K562 (cell line): ENCODE measurements at regions not wholly inside any gene's neighbourhood (a gene's known extent, or its start where the extent isn't known, plus 50 kb on each side); places are given as distances from the start of the nearest gene placed in this dataset.

Experiments
- CHD2 ChIP-seq: IDR thresholded peaks from 2 replicates; pipeline ENCODE4 v1.6.1; 2011; ENCODE audit warnings: low read depth, low read length
- MXI1 ChIP-seq: IDR thresholded peaks from 2 replicates; pipeline ENCODE4 v1.6.1; 2011; ENCODE audit warnings: low read depth, mild to moderate bottlenecking, improper control_type of control experiment, low read length
- POLR2A ChIP-seq: fragments of 450-650 bp; conservative IDR thresholded peaks from 2 replicates; pipeline ENCODE4 v1.6.1; 2016
- PPARD ChIP-seq: fragments of 250-450 bp; sonication (Bioruptor Pico); IDR thresholded peaks from 2 replicates; pipeline ENCODE4 v1.8.0; 2022; ENCODE audit warnings: inconsistent platforms, mild to moderate bottlenecking, moderate library complexity
- RBBP5 ChIP-seq: fragments of 200-600 bp; sonication (generic); IDR thresholded peaks from 2 replicates; pipeline ENCODE4 v1.6.1; 2012; ENCODE audit warnings: borderline replicate concordance, mild to moderate bottlenecking, low read length, control low read depth, inconsistent platforms; ENCODE audit not compliant: insufficient read depth, poor library complexity, severe bottlenecking
- ZNF23 ChIP-seq: fragments of 250-450 bp; sonication (Bioruptor Pico); IDR thresholded peaks from 2 replicates; pipeline ENCODE4 v1.4.0; 2020; ENCODE audit warnings: mild to moderate bottlenecking
- ZNF589 ChIP-seq: fragments of 200-800 bp; sonication (Bioruptor generic); IDR thresholded peaks from 2 replicates; pipeline ENCODE4 v1.6.1; 2016; ENCODE audit warnings: low read depth, missing genetic modification characterization, missing compliant biosample characterization
- TF ChIP-seq, protein P1 (sequence below), 3 experiments: IDR thresholded peaks in 2 of 3; conservative IDR thresholded peaks in 1 of 3; 2 replicates each; pipeline ENCODE4 v1.5.1; 2011 to 2012; ENCODE audit warnings: low read length in 3 of 3, mild to moderate bottlenecking in 3 of 3, control low read depth in 2 of 3, improper control_type of control experiment in 1 of 3, inconsistent platforms in 1 of 3, low read depth in 1 of 3, mixed read lengths in 1 of 3, moderate library complexity in 1 of 3; ENCODE audit not compliant: insufficient read depth in 2 of 3
- TF ChIP-seq, protein P2 (sequence below): fragments of 250-450 bp; sonication (Bioruptor Pico); IDR thresholded peaks from 2 replicates; pipeline ENCODE4 v1.6.1; 2021; ENCODE audit warnings: mild to moderate bottlenecking

DNA sequence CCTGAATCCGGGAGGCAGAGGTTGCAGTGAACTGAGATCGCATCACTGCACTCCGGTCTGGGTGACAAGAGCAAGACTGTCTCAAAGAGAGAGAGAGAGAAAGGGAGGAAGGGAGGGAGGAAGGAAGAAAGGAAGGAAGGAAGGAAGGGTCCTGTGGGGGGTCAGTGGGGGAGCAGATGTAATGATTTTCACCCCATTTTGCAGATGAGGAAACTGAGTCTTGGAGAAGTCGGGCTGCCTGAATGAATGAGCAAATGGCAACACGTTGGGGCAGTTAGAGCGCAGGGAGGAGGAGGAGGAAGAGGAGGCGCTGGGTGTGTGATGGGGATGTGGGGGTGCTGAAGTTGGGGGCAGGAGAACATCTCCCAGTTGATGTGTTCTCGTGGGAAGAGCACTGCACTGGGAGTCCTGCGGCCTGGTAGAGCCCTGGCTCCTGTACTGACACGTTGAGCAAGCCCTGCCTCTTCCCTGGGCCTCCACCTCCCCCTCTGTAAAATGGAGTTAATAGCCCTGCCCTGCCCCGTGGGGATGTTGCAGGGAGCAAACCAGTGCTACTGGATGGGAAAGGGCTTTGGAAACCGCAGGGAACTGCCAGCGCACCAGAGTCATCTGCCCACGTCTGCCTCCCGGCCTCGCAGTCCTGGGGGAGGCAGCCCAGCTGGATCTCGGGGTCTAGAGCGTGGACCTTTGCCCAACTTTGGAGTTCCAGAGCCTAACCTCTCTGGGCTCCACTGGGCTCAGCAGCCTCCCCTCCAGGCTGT lies 103.2 kb upstream of the CASZ1 start:
- TF ChIP-seq ZNF589 (CRISPR knock-in tag), result no peak
- no peak for TF ChIP-seq CHD2
- no peak for TF ChIP-seq RBBP5
- TF ChIP-seq ZNF23 (CRISPR knock-in tag), result no peak
- no peak for TF ChIP-seq POLR2A
- TF ChIP-seq PPARD (CRISPR knock-in tag), result no peak
- TF ChIP-seq, protein P1, sequence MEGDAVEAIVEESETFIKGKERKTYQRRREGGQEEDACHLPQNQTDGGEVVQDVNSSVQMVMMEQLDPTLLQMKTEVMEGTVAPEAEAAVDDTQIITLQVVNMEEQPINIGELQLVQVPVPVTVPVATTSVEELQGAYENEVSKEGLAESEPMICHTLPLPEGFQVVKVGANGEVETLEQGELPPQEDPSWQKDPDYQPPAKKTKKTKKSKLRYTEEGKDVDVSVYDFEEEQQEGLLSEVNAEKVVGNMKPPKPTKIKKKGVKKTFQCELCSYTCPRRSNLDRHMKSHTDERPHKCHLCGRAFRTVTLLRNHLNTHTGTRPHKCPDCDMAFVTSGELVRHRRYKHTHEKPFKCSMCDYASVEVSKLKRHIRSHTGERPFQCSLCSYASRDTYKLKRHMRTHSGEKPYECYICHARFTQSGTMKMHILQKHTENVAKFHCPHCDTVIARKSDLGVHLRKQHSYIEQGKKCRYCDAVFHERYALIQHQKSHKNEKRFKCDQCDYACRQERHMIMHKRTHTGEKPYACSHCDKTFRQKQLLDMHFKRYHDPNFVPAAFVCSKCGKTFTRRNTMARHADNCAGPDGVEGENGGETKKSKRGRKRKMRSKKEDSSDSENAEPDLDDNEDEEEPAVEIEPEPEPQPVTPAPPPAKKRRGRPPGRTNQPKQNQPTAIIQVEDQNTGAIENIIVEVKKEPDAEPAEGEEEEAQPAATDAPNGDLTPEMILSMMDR (IDR thresholded peaks at IDR 0.05 in 2 of 3, conservative IDR thresholded peaks at IDR 0.05 in 1 of 3; ENCODE audit: insufficient read depth in 2 of 3, low read depth in 1 of 3, low read length in 3 of 3), result no peak
- TF ChIP-seq, protein P2, sequence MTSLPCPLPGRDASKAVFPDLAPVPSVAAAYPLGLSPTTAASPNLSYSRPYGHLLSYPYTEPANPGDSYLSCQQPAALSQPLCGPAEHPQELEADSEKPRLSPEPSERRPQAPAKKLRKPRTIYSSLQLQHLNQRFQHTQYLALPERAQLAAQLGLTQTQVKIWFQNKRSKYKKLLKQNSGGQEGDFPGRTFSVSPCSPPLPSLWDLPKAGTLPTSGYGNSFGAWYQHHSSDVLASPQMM (CRISPR knock-in tag), result no peak
- TF ChIP-seq MXI1, result no peak
